ENCODE measurements at regions not wholly inside any gene's neighbourhood (a gene's known extent, or its start where the extent isn't known, plus 50 kb on each side); places are given as distances from the start of the nearest gene placed in this dataset.

DNA sequence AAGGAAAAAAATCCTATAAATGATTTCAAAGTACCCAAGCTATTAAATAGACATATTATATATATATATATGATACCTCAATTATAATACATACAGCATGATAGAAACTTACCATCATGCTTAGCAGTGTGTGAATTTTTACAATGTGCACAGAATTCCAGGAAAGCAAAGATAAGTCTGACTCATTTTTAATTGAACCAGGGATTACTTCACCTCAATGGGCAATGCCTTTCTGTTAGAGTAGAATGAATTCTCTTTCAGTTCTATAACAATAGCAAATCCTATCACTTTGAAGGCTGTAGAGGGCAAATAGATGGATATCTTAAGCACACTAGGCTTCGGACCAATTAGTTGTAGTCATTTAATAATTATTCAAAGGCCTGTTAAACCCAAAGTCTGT is 54.8 kb upstream of the P3H2 start:
- POLR2A ChIA-PET = no interaction called here
- H3K4me3 ChIP-seq (ENCODE audit: low read depth in 2 of 2, low read length in 1 of 2) = no peak overlapping the region
- no peaks in the 10 kb centered on the region for H3K9me3 ChIP-seq

More for the DNA sequence above, 54.8 kb upstream of the P3H2 start:
- Histone ChIP-seq H3F3A (replicated peaks; ENCODE audit: insufficient read depth) (no peaks in the 10 kb centered on the region), H3K4me1 (ENCODE audit: control insufficient read depth in 1 of 2, insufficient read depth in 2 of 2, low read depth in 1 of 2, low read length in 1 of 2) (no peaks in the 10 kb centered on the region; a peak in 1 of 4 replicates), H3K27me3 (ENCODE audit: insufficient read depth) (no peaks in the 10 kb centered on the region; the same call in 1 of the 2 replicates), H3K27ac (ENCODE audit: low read depth in 2 of 2, low read length in 1 of 2) (no peak overlapping the region), H3K79me2 (ENCODE audit: insufficient read depth) (no peaks in the 10 kb centered on the region), H3K36me3 (replicated peaks in 1 of 2; ENCODE audit: control insufficient read depth in 1 of 2, insufficient read depth in 2 of 2, low read length in 1 of 2) (no peaks in the 10 kb centered on the region), H3K4me2 (no peak overlapping the region), H4K20me1 (ENCODE audit: insufficient read depth) (no peaks in the 10 kb centered on the region), H2AFZ (ENCODE audit: low read depth) (no peak overlapping the region), H3K9ac (no peak overlapping the region), H3K9me2 (no peaks in the 10 kb centered on the region)
- no peak for DNase-seq
- TF ChIP-seq CTCF (IDR thresholded peaks at IDR 0.05) = no peak
- no peak for TF ChIP-seq JUND (IDR thresholded peaks at IDR 0.05)
- no peak for TF ChIP-seq YY1 (IDR thresholded peaks at IDR 0.05; ENCODE audit: low read depth)
- no peak for TF ChIP-seq TEAD4 (IDR thresholded peaks at IDR 0.05; ENCODE audit: borderline replicate concordance, insufficient read depth)
- TF ChIP-seq MEF2A (IDR thresholded peaks at IDR 0.05; ENCODE audit: borderline replicate concordance, low read depth) = no peak
- no peak for TF ChIP-seq NFIC (IDR thresholded peaks at IDR 0.05; ENCODE audit: borderline replicate concordance)
- no peak for TF ChIP-seq MXI1 (IDR thresholded peaks at IDR 0.05; ENCODE audit: low read depth, low read length)
- no peak for TF ChIP-seq TCF12 (IDR thresholded peaks at IDR 0.05)
- TF ChIP-seq TAF1 (IDR thresholded peaks at IDR 0.05; ENCODE audit: borderline replicate concordance, low read depth, low read length) = no peak
- no peak for TF ChIP-seq RAD21 (IDR thresholded peaks at IDR 0.05; ENCODE audit: low read length)
- TF ChIP-seq PBX3 (IDR thresholded peaks at IDR 0.05) = no peak
- no peak for TF ChIP-seq RXRA (IDR thresholded peaks at IDR 0.05; ENCODE audit: borderline replicate concordance, low read depth)
- TF ChIP-seq USF2 (IDR thresholded peaks at IDR 0.05; ENCODE audit: borderline replicate concordance, low read depth, low read length) = no peak
- no peak for TF ChIP-seq FOSL2 (IDR thresholded peaks at IDR 0.05; ENCODE audit: borderline replicate concordance, low read depth)
- no peak for TF ChIP-seq POLR2AphosphoS5 (IDR thresholded peaks at IDR 0.05; ENCODE audit: low read depth, low read length)
- no peak for TF ChIP-seq CHD2 (IDR thresholded peaks at IDR 0.05; ENCODE audit: low read length, partially characterized antibody)
- TF ChIP-seq, protein P1, sequence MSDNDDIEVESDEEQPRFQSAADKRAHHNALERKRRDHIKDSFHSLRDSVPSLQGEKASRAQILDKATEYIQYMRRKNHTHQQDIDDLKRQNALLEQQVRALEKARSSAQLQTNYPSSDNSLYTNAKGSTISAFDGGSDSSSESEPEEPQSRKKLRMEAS (IDR thresholded peaks at IDR 0.05; ENCODE audit: low read depth) = no peak
- 39% methylated on average over 1 of the region's 1 CpG for WGBS (ENCODE audit: low lambda C conversion rate)
- CTCF ChIA-PET = interaction anchor here (1.3 kb wide), 1 partner anchor 213 kb away, joined by 4 read pairs; no protein-coding TSS in a partner anchor

All from SK-N-SH (cell line).